Esophagus muscularis mucosa (tissue), 4 donors: ENCODE measurements at regions not wholly inside any gene's neighbourhood (a gene's known extent, or its start where the extent isn't known, plus 50 kb on each side); places are given as distances from the start of the nearest gene placed in this dataset.
A peak's percentile ranks its signal among the peaks of the same experiment; 100 is the strongest.

Experiments used
- DNase-seq: peaks from one replicate; pipeline ENCODE4 v3.0.0-alpha.2; 2017; ENCODE audit errors: extremely low spot score
- H3K27ac ChIP-seq, 4 donors: fragments of 200-600 bp; sonication (generic); replicated peaks in 1 of 4; 1 replicate in 3 of 4; 2 replicates in 1 of 4; pipeline ENCODE4 v1.5.1; 2016 to 2019; ENCODE audit warnings: mild to moderate bottlenecking in 1 of 4
- H3K27me3 ChIP-seq, 4 donors: fragments of 200-600 bp; sonication (generic); one replicate each; pipeline versions ENCODE4 v1.5.1 to v1.6.0; 2016 to 2019
- H3K36me3 ChIP-seq, 4 donors: fragments of 200-600 bp; sonication (generic); one replicate each; pipeline ENCODE4 v1.5.1; 2016 to 2019
- H3K4me1 ChIP-seq, 4 donors: fragments of 200-600 bp; sonication (generic); one replicate each; pipeline ENCODE4 v1.5.1; 2016 to 2019
- H3K4me3 ChIP-seq, 4 donors: fragments of 200-600 bp; sonication (generic); 1 replicate in 2 of 4; 2 replicates in 2 of 4; pipeline ENCODE4 v1.5.1; 2016 to 2019; ENCODE audit warnings: mild to moderate bottlenecking in 4 of 4, moderate library complexity in 1 of 4
- H3K9me3 ChIP-seq, 4 donors: fragments of 200-600 bp; sonication (generic); 1 replicate in 3 of 4; 2 replicates in 1 of 4; pipeline ENCODE4 v1.5.1; 2016 to 2019
- CTCF ChIP-seq, 3 experiments: fragments of 200-600 bp in 2 of 3; fragments of 450-650 bp in 1 of 3; sonication (generic) in 2 of 3; IDR thresholded peaks; one replicate each; pipeline ENCODE4 v1.5.1; 2017 to 2019; ENCODE audit warnings: antibody characterized with exemption in 3 of 3, mild to moderate bottlenecking in 2 of 3, moderate library complexity in 1 of 3
- EP300 ChIP-seq: sonication (generic); formaldehyde crosslinking; IDR thresholded peaks from one replicate; pipeline ENCODE4 v1.6.1; 2017; ENCODE audit warnings: antibody characterized with exemption
- POLR2A ChIP-seq: fragments of 450-650 bp; IDR thresholded peaks from one replicate; pipeline ENCODE4 v1.6.1; 2017; ENCODE audit warnings: antibody characterized with exemption, moderate library complexity, mild to moderate bottlenecking, low read depth
- POLR2AphosphoS5 ChIP-seq, 2 donors: sonication (generic); formaldehyde crosslinking; IDR thresholded peaks; one replicate each; pipeline ENCODE4 v1.6.1; 2017; ENCODE audit warnings: antibody characterized with exemption in 2 of 2
- WGBS: methylation state at CpG from one replicate; pipeline ENCODE4 v1.1.5; 2018; 5-methylcytosine and 5-hydroxymethylcytosine counted together
- intact Hi-C: fragments of 100-400 bp; cut with DNase I; formaldehyde crosslinking; loops from one replicate; pipeline ENCODE4 v1.15.1; 2023

- Histone ChIP-seq H3K4me1 (peaks cover 41 to 61% (median 52%) of the 10 kb centered on the region in 4 donors), H3K27me3 (no peaks in the 10 kb centered on the region), H3K9me3 (no peaks in the 10 kb centered on the region), H3K27ac (peak overlapping the region; percentile 75 to 83 (median 79)), H3K4me3 (no peak overlapping the region), H3K36me3 (no peaks in the 10 kb centered on the region)
- TF ChIP-seq POLR2A (no peak), EP300 (no peak), POLR2AphosphoS5 (IDR thresholded peaks at IDR 0.05) (peak; percentile 73 to 89), CTCF (IDR thresholded peaks at IDR 0.05) (peak in 1 of 3 experiments; percentile 4)
- WGBS: 22% methylated on average over 3 of the region's 4 CpGs
- intact Hi-C loops: loop anchor here (5.0 kb wide), 1 partner anchor 86 kb away; no protein-coding TSS in a partner anchor
- DNase-seq: no peak
Observed at GRCh38 chr1:168428063-168428731, 115.6 kb downstream of the XCL2 start.

GRCh38 chr1:168427051-168427450 lies 116.7 kb downstream of the XCL2 start:
- TF ChIP-seq POLR2A: no peak
- no peak for TF ChIP-seq POLR2AphosphoS5 (IDR thresholded peaks at IDR 0.05)
- TF ChIP-seq CTCF (IDR thresholded peaks at IDR 0.05): no peak
- TF ChIP-seq EP300: no peak
- H3K9me3 ChIP-seq: no peaks in the 10 kb centered on the region
- WGBS: 41% methylated on average over 1 of the region's 1 CpG
- intact Hi-C loops: loop anchor here (5.0 kb wide), 1 partner anchor 85 kb away; no protein-coding TSS in a partner anchor
- no peak for DNase-seq
- H3K4me3 ChIP-seq: no peak overlapping the region
- H3K27me3 ChIP-seq: no peaks in the 10 kb centered on the region
- H3K27ac ChIP-seq: peak overlapping the region; percentile 75 to 83 (median 79)
- peaks cover 41 to 65% (median 57%) of the 10 kb centered on the region in 4 donors for H3K4me1 ChIP-seq
- no peaks in the 10 kb centered on the region for H3K36me3 ChIP-seq

DNA sequence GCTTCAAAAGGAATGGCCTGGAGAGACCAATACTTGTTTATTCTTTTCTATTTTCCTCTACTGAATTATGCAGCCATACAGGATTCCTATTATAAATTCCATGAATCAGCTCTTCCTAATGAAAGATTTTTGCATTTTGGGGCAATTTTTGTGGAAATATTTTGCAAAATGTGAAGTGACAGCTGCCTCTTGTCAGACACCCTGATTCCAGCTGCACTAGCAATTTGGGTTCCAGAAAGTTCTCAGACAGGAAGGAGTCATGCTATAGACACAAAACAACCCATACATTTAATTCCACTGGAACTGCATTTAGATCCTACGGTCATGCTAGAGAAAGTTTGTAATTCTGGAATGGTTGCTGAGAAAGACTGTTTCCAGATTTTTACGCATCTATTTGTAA lies 119.5 kb downstream of the XCL2 start:
- intact Hi-C loops: no loop called here
- H3K4me3 ChIP-seq: no peak overlapping the region
- H3K27ac ChIP-seq: no peak overlapping the region
- H3K9me3 ChIP-seq: no peaks in the 10 kb centered on the region
- H3K27me3 ChIP-seq: no peaks in the 10 kb centered on the region
- WGBS: 86% methylated on average over 2 of the region's 2 CpGs
- H3K36me3 ChIP-seq: no peaks in the 10 kb centered on the region
- H3K4me1 ChIP-seq: peaks cover 28 to 44% (median 36%) of the 10 kb centered on the region in 4 donors
- no peak for TF ChIP-seq POLR2A
- TF ChIP-seq EP300: no peak
- no peak for TF ChIP-seq POLR2AphosphoS5 (IDR thresholded peaks at IDR 0.05)
- TF ChIP-seq CTCF (IDR thresholded peaks at IDR 0.05): no peak
- DNase-seq: no peak

GRCh38 chr1:168422203-168422847 lies 121.5 kb downstream of the XCL2 start:
- H3K27ac ChIP-seq: no peak overlapping the region
- TF ChIP-seq CTCF (IDR thresholded peaks at IDR 0.05): no peak
- no peak for TF ChIP-seq POLR2AphosphoS5 (IDR thresholded peaks at IDR 0.05)
- no peak for TF ChIP-seq EP300
- no peak for TF ChIP-seq POLR2A
- H3K36me3 ChIP-seq: no peaks in the 10 kb centered on the region
- H3K4me3 ChIP-seq: no peak overlapping the region
- no peak for DNase-seq
- H3K27me3 ChIP-seq: no peaks in the 10 kb centered on the region
- intact Hi-C loops: no loop called here
- H3K4me1 ChIP-seq: peaks cover 9 to 25% (median 17%) of the 10 kb centered on the region in 4 donors
- 91% methylated on average over 1 of the region's 1 CpG for WGBS
- H3K9me3 ChIP-seq: no peaks in the 10 kb centered on the region
